ENCODE measurements at regions not wholly inside any gene's neighbourhood (a gene's known extent, or its start where the extent isn't known, plus 50 kb on each side); places are given as distances from the start of the nearest gene placed in this dataset.

- no peak overlapping the region for H3K27ac Mint-ChIP-seq (ENCODE audit: unreplicated experiment)
- TF ChIP-seq, protein P1, sequence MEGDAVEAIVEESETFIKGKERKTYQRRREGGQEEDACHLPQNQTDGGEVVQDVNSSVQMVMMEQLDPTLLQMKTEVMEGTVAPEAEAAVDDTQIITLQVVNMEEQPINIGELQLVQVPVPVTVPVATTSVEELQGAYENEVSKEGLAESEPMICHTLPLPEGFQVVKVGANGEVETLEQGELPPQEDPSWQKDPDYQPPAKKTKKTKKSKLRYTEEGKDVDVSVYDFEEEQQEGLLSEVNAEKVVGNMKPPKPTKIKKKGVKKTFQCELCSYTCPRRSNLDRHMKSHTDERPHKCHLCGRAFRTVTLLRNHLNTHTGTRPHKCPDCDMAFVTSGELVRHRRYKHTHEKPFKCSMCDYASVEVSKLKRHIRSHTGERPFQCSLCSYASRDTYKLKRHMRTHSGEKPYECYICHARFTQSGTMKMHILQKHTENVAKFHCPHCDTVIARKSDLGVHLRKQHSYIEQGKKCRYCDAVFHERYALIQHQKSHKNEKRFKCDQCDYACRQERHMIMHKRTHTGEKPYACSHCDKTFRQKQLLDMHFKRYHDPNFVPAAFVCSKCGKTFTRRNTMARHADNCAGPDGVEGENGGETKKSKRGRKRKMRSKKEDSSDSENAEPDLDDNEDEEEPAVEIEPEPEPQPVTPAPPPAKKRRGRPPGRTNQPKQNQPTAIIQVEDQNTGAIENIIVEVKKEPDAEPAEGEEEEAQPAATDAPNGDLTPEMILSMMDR (IDR thresholded peaks at IDR 0.05; ENCODE audit: unreplicated experiment), result no peak
- H3K9me3 Mint-ChIP-seq (ENCODE audit: unreplicated experiment), result no peaks in the 10 kb centered on the region
- peaks cover 5% of the 10 kb centered on the region for H3K27me3 Mint-ChIP-seq (ENCODE audit: unreplicated experiment)
- no peaks in the 10 kb centered on the region for H3K36me3 Mint-ChIP-seq (ENCODE audit: low read depth, unreplicated experiment)
- H3K4me1 Mint-ChIP-seq (ENCODE audit: unreplicated experiment), result no peaks in the 10 kb centered on the region
- no peak for DNase-seq (ENCODE audit: low spot score)
- no peak overlapping the region for H3K4me3 Mint-ChIP-seq (ENCODE audit: unreplicated experiment)
These were observed 92.1 kb downstream of the HMX1 start for GRCh38 chr4:8779490-8779932.

GRCh38 chr4:8778760-8779159, 92.9 kb downstream of the HMX1 start:
- Mint-ChIP-seq H3K36me3 (ENCODE audit: low read depth, unreplicated experiment) (no peaks in the 10 kb centered on the region), H3K4me3 (ENCODE audit: unreplicated experiment) (no peak overlapping the region), H3K27me3 (ENCODE audit: unreplicated experiment) (peaks cover 6% of the 10 kb centered on the region), H3K9me3 (ENCODE audit: unreplicated experiment) (no peaks in the 10 kb centered on the region), H3K4me1 (ENCODE audit: unreplicated experiment) (no peaks in the 10 kb centered on the region), H3K27ac (ENCODE audit: unreplicated experiment) (no peak overlapping the region)
- DNase-seq (ENCODE audit: low spot score), result no peak
- TF ChIP-seq, protein P1 (IDR thresholded peaks at IDR 0.05; ENCODE audit: unreplicated experiment), result no peak

GRCh38 chr4:8778291-8778690, 93.3 kb downstream of the HMX1 start:
- no peaks in the 10 kb centered on the region for H3K9me3 Mint-ChIP-seq (ENCODE audit: unreplicated experiment)
- DNase-seq (ENCODE audit: low spot score), result no peak
- H3K27ac Mint-ChIP-seq (ENCODE audit: unreplicated experiment), result no peak overlapping the region
- no peaks in the 10 kb centered on the region for H3K4me1 Mint-ChIP-seq (ENCODE audit: unreplicated experiment)
- peaks cover 6% of the 10 kb centered on the region for H3K27me3 Mint-ChIP-seq (ENCODE audit: unreplicated experiment)
- no peak overlapping the region for H3K4me3 Mint-ChIP-seq (ENCODE audit: unreplicated experiment)
- TF ChIP-seq, protein P1 (IDR thresholded peaks at IDR 0.05; ENCODE audit: unreplicated experiment), result no peak
- no peaks in the 10 kb centered on the region for H3K36me3 Mint-ChIP-seq (ENCODE audit: low read depth, unreplicated experiment)

DNA sequence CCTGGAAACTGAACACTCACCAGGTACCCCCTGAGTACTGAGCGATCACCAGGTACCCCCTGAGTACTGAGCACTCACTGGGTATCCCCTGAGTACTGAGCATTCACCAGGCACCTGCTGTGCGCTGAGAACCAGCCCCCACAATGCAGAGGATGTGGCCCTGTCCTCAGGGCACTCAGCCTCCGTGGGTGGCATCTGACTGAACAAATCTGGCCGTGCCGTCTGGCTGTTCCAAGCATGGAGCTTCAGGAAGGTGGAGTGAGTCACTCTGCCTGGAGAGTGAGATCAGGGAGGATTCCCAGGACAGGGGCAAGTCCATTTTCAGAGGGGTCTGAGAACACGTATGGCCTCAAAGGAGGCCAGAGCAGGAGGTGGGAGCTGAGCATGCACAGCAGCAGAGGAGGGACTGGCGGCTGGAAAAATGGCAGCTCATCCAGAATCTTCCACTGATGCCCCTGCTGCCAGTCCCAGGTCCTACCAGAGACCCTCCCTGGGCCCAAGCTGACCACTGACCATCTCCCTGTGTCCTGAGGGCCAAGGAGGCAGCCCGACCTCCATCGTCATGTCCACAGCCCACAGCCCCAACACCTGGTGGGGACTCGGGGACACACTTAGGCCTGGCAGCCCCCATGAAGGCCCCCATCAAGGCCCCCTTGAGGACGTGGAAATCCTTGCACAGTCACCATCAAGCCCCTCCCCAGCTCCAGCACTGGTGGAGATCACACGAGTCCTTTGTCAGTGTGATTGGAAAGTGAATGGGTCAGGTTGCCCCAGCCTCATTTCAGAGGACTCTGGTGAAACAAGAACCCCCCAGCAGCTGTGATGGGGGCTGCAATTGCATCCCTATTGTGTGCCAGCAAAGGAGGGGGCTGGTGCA, 94.1 kb downstream of the HMX1 start:
- H3K4me3 Mint-ChIP-seq (ENCODE audit: unreplicated experiment), result no peak overlapping the region
- H3K36me3 Mint-ChIP-seq (ENCODE audit: low read depth, unreplicated experiment), result no peaks in the 10 kb centered on the region
- DNase-seq (ENCODE audit: low spot score), result no peak
- no peak overlapping the region for H3K27ac Mint-ChIP-seq (ENCODE audit: unreplicated experiment)
- TF ChIP-seq, protein P1 (IDR thresholded peaks at IDR 0.05; ENCODE audit: unreplicated experiment), result no peak
- H3K27me3 Mint-ChIP-seq (ENCODE audit: unreplicated experiment), result peaks cover 6% of the 10 kb centered on the region
- H3K9me3 Mint-ChIP-seq (ENCODE audit: unreplicated experiment), result no peaks in the 10 kb centered on the region
- no peaks in the 10 kb centered on the region for H3K4me1 Mint-ChIP-seq (ENCODE audit: unreplicated experiment)

GRCh38 chr4:8776366-8776765, 95.3 kb downstream of the HMX1 start:
- Mint-ChIP-seq H3K4me1 (ENCODE audit: unreplicated experiment) (no peaks in the 10 kb centered on the region), H3K27me3 (ENCODE audit: unreplicated experiment) (peaks cover 6% of the 10 kb centered on the region), H3K4me3 (ENCODE audit: unreplicated experiment) (no peak overlapping the region), H3K36me3 (ENCODE audit: low read depth, unreplicated experiment) (no peaks in the 10 kb centered on the region), H3K27ac (ENCODE audit: unreplicated experiment) (no peak overlapping the region), H3K9me3 (ENCODE audit: unreplicated experiment) (no peaks in the 10 kb centered on the region)
- TF ChIP-seq, protein P1 (IDR thresholded peaks at IDR 0.05; ENCODE audit: unreplicated experiment), result no peak
- DNase-seq (ENCODE audit: low spot score), result no peak

Data from endothelial cell (in vitro differentiated cells).